ENCODE measurements at regions not wholly inside any gene's neighbourhood (a gene's known extent, or its start where the extent isn't known, plus 50 kb on each side); places are given as distances from the start of the nearest gene placed in this dataset.

- Mint-ChIP-seq H3K4me3 (no peak overlapping the region), H3K36me3 (ENCODE audit: low read depth) (no peaks in the 10 kb centered on the region), H3K4me1 (ENCODE audit: low read depth) (peaks cover 3% of the 10 kb centered on the region), H3K9me3 (no peaks in the 10 kb centered on the region), H3K27ac (no peak overlapping the region), H3K27me3 (ENCODE audit: low read depth) (peaks cover 39% of the 10 kb centered on the region)
Observed at GRCh38 chr2:13003500-13003899, 286.8 kb downstream of the TRIB2 start.

GRCh38 chr2:13005048-13005447 is 288.3 kb downstream of the TRIB2 start:
- no peaks in the 10 kb centered on the region for H3K36me3 Mint-ChIP-seq (ENCODE audit: low read depth)
- H3K27me3 Mint-ChIP-seq (ENCODE audit: low read depth): peaks cover 49% of the 10 kb centered on the region
- H3K27ac Mint-ChIP-seq: no peak overlapping the region
- H3K9me3 Mint-ChIP-seq: no peaks in the 10 kb centered on the region
- peaks cover 3% of the 10 kb centered on the region for H3K4me1 Mint-ChIP-seq (ENCODE audit: low read depth)
- H3K4me3 Mint-ChIP-seq: no peak overlapping the region

DNA sequence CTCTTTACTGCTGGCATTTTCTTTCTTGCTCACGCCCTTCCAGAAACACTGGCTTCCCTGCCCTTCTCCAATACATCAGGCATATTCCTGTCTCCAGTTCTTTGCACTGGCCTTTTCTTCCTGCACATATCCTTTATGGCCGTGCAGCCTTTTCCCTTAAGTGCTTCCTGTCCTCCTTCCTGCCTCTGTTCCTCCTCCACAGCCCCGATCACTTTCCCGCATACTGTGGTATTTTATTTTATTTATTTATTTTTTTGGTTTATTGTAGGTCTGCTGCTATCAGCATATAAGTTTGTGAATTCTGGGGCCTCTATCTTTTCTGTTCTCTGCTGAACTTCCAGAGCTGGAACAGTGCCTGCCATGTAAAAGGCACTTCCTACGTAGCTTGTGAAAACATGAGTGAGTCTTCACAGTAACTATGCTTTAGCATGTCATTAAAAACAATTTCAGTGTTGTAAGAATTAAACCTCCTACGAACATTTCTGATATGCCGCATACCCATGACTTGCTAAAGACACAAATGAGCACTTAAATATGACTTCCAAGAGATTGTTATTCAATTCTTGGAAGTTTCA is 289.1 kb downstream of the TRIB2 start:
- Mint-ChIP-seq H3K4me1 (ENCODE audit: low read depth) (peaks cover 3% of the 10 kb centered on the region), H3K27me3 (ENCODE audit: low read depth) (peaks cover 52% of the 10 kb centered on the region), H3K36me3 (ENCODE audit: low read depth) (no peaks in the 10 kb centered on the region), H3K4me3 (no peak overlapping the region), H3K9me3 (no peaks in the 10 kb centered on the region), H3K27ac (no peak overlapping the region)

DNA sequence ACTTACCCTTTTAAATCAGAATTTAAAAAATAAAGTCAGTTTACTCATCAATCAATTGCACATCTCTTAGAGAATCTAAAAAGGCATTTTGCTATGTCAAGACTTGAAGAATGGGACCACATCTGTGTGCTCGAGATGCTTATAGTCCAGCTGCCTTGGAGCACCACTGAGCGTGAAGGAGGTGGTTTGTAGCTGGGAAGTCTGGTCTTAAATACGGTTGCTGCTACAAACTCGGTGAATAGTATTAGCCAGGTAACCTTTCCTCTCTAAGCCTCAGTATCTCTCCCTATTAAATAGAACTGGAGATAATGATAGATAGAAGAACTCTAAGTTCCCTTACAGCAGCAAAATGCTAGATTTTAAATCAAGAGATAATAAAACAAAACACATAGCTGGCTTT is 289.7 kb downstream of the TRIB2 start:
- Mint-ChIP-seq H3K36me3 (ENCODE audit: low read depth) (no peaks in the 10 kb centered on the region), H3K27me3 (ENCODE audit: low read depth) (peaks cover 55% of the 10 kb centered on the region), H3K9me3 (no peaks in the 10 kb centered on the region), H3K4me1 (ENCODE audit: low read depth) (peaks cover 3% of the 10 kb centered on the region), H3K27ac (no peak overlapping the region), H3K4me3 (no peak overlapping the region)

DNA sequence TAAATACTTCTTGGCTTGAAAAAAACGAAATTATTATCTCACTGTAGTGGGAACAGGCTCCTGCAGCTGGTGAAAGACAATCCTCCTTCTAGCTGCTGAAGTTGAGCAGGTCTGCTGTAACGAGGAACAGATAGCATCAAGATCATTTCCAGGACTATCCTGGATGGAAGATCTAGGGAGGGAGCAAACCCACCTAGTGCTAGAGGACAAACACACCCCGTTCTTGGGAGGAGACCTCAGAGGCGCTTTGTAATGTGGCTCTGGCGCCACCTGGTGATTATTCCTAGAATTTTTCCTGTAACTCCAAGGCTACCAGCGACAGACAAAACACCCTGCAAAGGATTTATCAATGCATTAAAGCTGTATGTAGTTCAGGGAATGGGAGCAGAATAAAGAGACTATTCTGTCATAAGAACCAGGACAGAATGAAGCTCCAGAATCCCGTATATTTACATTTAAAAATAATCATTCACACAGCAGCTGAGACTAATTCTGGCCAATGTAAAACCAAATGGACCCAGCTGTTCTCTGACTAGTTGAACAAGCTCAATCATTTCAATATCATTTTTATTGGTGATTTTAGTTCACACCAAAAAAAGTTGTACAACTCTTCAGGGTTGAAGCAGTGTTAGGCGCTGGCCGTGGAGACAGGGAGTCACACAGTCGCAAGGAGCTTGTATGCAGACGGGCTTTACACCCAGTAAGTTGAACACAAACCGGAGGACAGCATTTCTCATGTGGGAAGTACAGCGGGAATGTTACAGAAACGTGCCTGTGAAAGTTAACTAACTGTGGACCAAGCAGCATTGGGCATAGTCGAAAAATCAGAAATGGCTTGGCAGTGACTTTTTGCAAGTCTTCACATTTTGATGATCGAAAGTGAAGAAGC is 290.3 kb downstream of the TRIB2 start:
- no peak overlapping the region for H3K27ac Mint-ChIP-seq
- H3K36me3 Mint-ChIP-seq (ENCODE audit: low read depth): no peaks in the 10 kb centered on the region
- H3K9me3 Mint-ChIP-seq: no peaks in the 10 kb centered on the region
- H3K4me3 Mint-ChIP-seq: no peak overlapping the region
- peaks cover 3% of the 10 kb centered on the region for H3K4me1 Mint-ChIP-seq (ENCODE audit: low read depth)
- peaks cover 52% of the 10 kb centered on the region for H3K27me3 Mint-ChIP-seq (ENCODE audit: low read depth)

- Mint-ChIP-seq H3K27me3 (ENCODE audit: low read depth) (peaks cover 53% of the 10 kb centered on the region), H3K9me3 (no peaks in the 10 kb centered on the region), H3K4me1 (ENCODE audit: low read depth) (peaks cover 3% of the 10 kb centered on the region), H3K36me3 (ENCODE audit: low read depth) (no peaks in the 10 kb centered on the region), H3K27ac (no peak overlapping the region), H3K4me3 (no peak overlapping the region)
Observed at GRCh38 chr2:13009027-13009642, 292.4 kb downstream of the TRIB2 start.

GRCh38 chr2:13010283-13010682 is 293.5 kb downstream of the TRIB2 start:
- Mint-ChIP-seq H3K4me1 (ENCODE audit: low read depth) (peaks cover 3% of the 10 kb centered on the region), H3K9me3 (no peaks in the 10 kb centered on the region), H3K27me3 (ENCODE audit: low read depth) (peaks cover 49% of the 10 kb centered on the region), H3K36me3 (ENCODE audit: low read depth) (no peaks in the 10 kb centered on the region), H3K4me3 (no peak overlapping the region), H3K27ac (no peak overlapping the region)

DNA sequence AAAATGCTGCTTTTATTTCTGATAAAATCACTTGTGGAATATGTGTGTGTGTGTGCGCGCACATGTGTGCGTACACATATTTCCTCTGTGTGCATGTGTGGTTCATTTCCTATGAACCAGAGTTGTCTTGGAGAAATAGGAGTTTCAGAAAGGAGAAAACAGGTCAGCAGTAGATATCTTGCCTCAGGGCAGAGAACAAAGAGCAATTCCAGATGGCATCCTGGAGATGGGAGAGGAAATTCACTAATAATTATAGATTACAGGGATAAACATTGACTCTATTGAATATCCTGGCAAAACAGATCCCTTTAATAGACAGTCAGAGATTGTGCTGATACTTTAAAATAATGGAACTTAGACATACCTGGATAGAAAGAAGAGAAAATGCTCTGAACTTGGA is 298.0 kb downstream of the TRIB2 start:
- H3K27ac Mint-ChIP-seq: no peak overlapping the region
- no peaks in the 10 kb centered on the region for H3K9me3 Mint-ChIP-seq
- peaks cover 32% of the 10 kb centered on the region for H3K27me3 Mint-ChIP-seq (ENCODE audit: low read depth)
- no peak overlapping the region for H3K4me3 Mint-ChIP-seq
- H3K4me1 Mint-ChIP-seq (ENCODE audit: low read depth): no peaks in the 10 kb centered on the region
- H3K36me3 Mint-ChIP-seq (ENCODE audit: low read depth): no peaks in the 10 kb centered on the region

DNA sequence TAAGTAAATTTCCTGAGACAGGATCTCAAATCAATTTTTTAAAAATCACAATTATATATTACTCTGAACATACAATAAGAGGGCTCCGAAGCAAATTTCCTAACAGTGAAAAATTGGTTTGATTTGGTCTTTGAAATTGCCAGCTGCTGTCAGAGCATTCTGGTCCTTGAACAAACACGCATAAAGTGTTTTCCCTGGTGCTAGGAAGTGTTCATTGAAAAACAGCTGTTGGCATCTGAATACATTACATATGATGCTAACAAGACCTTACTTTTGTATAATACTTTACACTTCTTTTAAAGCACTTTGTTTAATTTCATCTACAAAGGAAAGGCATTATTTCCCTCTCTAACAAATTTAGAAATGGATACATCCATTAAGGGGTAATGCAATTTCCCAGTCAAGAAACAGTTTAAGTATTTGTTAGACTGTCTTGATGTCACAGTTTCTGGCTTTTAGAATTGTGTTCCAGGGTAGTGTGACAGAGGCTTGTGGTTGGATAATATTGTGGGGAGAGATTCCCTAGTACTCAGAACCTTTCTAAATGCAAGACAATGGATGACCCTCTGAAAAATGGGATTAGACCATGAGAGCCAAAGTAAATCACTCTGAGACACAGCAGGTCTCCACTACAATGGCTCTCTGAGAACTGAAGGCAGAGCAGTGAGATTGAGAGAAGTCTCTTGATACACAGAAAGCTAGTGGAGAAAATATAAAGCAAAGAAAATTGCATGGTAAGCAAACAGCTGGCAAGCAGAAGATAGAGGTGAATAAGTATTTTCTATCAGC is 299.0 kb downstream of the TRIB2 start:
- Mint-ChIP-seq H3K9me3 (no peaks in the 10 kb centered on the region), H3K4me1 (ENCODE audit: low read depth) (no peaks in the 10 kb centered on the region), H3K4me3 (no peak overlapping the region), H3K36me3 (ENCODE audit: low read depth) (no peaks in the 10 kb centered on the region), H3K27me3 (ENCODE audit: low read depth) (peaks cover 25% of the 10 kb centered on the region), H3K27ac (no peak overlapping the region)

DNA sequence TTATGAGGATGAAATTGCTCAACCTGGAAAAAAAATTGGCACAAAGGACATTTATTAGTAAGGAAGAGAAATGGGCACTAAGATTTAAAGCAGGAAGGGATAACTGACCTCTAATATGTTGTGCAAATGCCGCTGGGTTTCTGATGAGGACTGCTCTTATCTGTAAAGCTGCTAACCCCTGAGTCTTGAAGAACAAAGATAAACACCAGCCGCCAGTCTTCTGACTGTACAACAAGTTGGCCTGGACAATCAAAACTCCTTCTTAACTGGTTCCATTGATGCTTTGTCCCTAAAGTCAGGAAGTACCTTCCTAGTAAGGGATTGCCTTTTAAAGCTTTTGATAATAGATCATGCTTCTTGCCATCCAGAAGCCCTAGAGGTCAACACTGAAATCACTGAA is 301.8 kb downstream of the TRIB2 start:
- Mint-ChIP-seq H3K27me3 (ENCODE audit: low read depth) (peaks cover 15% of the 10 kb centered on the region), H3K4me1 (ENCODE audit: low read depth) (no peaks in the 10 kb centered on the region), H3K4me3 (no peak overlapping the region), H3K36me3 (ENCODE audit: low read depth) (no peaks in the 10 kb centered on the region), H3K9me3 (no peaks in the 10 kb centered on the region), H3K27ac (no peak overlapping the region)

DNA sequence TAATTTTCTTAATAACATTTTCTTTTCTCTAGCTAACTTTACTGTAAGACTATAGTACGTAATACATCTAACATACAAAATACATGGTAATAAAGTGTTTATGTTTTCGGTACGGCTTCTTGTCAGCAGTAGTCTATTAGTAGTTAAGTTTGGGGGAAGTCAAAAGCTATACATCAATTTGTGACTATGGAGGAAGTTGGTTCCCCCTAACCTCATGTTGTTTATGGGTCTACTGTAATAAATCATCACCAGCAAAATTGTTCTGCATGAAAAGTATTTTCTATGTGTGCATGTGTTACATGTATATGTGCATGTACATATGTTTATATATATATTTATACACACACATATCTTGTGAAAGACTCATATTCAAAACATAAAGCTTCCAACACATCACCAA is 303.0 kb downstream of the TRIB2 start:
- Mint-ChIP-seq H3K9me3 (no peaks in the 10 kb centered on the region), H3K36me3 (ENCODE audit: low read depth) (no peaks in the 10 kb centered on the region), H3K27ac (no peak overlapping the region), H3K4me1 (ENCODE audit: low read depth) (no peaks in the 10 kb centered on the region), H3K27me3 (ENCODE audit: low read depth) (peaks cover 12% of the 10 kb centered on the region), H3K4me3 (no peak overlapping the region)

GRCh38 chr2:13020469-13020868 is 303.7 kb downstream of the TRIB2 start:
- Mint-ChIP-seq H3K36me3 (ENCODE audit: low read depth) (no peaks in the 10 kb centered on the region), H3K4me3 (no peak overlapping the region), H3K27ac (no peak overlapping the region), H3K4me1 (ENCODE audit: low read depth) (no peaks in the 10 kb centered on the region), H3K27me3 (ENCODE audit: low read depth) (peaks cover 10% of the 10 kb centered on the region), H3K9me3 (no peaks in the 10 kb centered on the region)

- no peak overlapping the region for H3K27ac Mint-ChIP-seq
- no peaks in the 10 kb centered on the region for H3K4me1 Mint-ChIP-seq (ENCODE audit: low read depth)
- H3K27me3 Mint-ChIP-seq (ENCODE audit: low read depth): peaks cover 6% of the 10 kb centered on the region
- H3K4me3 Mint-ChIP-seq: no peak overlapping the region
- H3K36me3 Mint-ChIP-seq (ENCODE audit: low read depth): no peaks in the 10 kb centered on the region
- no peaks in the 10 kb centered on the region for H3K9me3 Mint-ChIP-seq
Observed at GRCh38 chr2:13021470-13021957, 304.8 kb downstream of the TRIB2 start.

GRCh38 chr2:13030606-13031005 is 313.9 kb downstream of the TRIB2 start:
- Mint-ChIP-seq H3K36me3 (ENCODE audit: low read depth) (no peaks in the 10 kb centered on the region), H3K4me1 (ENCODE audit: low read depth) (no peaks in the 10 kb centered on the region), H3K4me3 (no peak overlapping the region), H3K27me3 (ENCODE audit: low read depth) (no peaks in the 10 kb centered on the region), H3K9me3 (no peaks in the 10 kb centered on the region), H3K27ac (no peak overlapping the region)

Data from T-helper 1 cell treated with Interleukin-12 subunit alpha and Interleukin-12 subunit beta and Interleukin-4 antibody, amounts not matched to agents 30 μg/mL and 1 μg/mL, for 36 hours (primary cell).